ENCODE measurements at regions not wholly inside any gene's neighbourhood (a gene's known extent, or its start where the extent isn't known, plus 50 kb on each side); places are given as distances from the start of the nearest gene placed in this dataset.

GRCh38 chr10:61170594-61170993 is 226.6 kb upstream of the RHOBTB1 start:
- TF ChIP-seq, protein P1, sequence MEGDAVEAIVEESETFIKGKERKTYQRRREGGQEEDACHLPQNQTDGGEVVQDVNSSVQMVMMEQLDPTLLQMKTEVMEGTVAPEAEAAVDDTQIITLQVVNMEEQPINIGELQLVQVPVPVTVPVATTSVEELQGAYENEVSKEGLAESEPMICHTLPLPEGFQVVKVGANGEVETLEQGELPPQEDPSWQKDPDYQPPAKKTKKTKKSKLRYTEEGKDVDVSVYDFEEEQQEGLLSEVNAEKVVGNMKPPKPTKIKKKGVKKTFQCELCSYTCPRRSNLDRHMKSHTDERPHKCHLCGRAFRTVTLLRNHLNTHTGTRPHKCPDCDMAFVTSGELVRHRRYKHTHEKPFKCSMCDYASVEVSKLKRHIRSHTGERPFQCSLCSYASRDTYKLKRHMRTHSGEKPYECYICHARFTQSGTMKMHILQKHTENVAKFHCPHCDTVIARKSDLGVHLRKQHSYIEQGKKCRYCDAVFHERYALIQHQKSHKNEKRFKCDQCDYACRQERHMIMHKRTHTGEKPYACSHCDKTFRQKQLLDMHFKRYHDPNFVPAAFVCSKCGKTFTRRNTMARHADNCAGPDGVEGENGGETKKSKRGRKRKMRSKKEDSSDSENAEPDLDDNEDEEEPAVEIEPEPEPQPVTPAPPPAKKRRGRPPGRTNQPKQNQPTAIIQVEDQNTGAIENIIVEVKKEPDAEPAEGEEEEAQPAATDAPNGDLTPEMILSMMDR (IDR thresholded peaks at IDR 0.05; ENCODE audit: low read depth, low read length), result no peak
- H3K4me3 ChIP-seq (ENCODE audit: low read depth, low read length), result no peak overlapping the region

- H3K4me3 ChIP-seq (ENCODE audit: low read depth, low read length), result no peak overlapping the region
- TF ChIP-seq, protein P1 (IDR thresholded peaks at IDR 0.05; ENCODE audit: low read depth, low read length), result no peak
Measured at GRCh38 chr10:61169294-61169693, 225.3 kb upstream of the RHOBTB1 start.

DNA sequence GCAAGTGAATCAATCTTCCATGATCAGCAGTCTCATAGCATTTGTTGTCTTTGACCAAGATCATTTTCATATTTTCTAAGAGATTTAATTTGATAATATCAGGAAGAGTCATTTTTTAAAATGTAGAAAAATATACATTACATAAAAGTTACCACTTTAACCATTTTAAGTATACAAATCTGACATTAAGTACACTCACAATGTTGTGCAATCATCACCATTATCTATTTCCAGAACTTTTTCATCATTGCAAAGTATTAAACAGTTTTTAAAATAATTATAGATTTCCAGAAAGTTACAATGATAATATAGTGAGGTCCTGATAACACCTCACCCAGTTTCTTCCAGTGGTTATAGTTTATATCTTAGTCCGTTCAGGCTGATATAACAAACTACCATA is 222.5 kb upstream of the RHOBTB1 start:
- TF ChIP-seq, protein P1 (IDR thresholded peaks at IDR 0.05; ENCODE audit: low read depth, low read length), result no peak
- H3K4me3 ChIP-seq (ENCODE audit: low read depth, low read length), result no peak overlapping the region

DNA sequence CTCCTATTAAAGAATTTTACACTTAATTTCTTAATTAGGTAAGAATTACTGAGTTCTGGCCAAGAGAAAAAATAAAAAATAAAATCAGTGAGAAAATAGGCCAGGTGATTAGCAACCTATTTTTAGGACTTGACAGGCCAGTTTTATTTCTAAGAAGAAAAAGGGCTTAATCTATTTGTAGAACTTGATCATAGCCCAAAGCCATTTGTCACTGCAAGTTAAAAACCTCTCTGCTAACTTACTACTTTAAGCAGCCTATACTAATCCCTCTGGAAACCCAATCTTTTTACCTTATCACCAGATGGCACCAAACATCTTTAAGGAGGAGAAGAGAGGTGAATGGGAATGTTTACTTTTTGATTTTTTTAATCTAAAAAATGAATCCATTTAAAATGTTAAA is 222.1 kb upstream of the RHOBTB1 start:
- TF ChIP-seq, protein P1 (IDR thresholded peaks at IDR 0.05; ENCODE audit: low read depth, low read length), result no peak
- H3K4me3 ChIP-seq (ENCODE audit: low read depth, low read length), result no peak overlapping the region

- H3K4me3 ChIP-seq (ENCODE audit: low read depth, low read length), result no peak overlapping the region
- TF ChIP-seq, protein P1 (IDR thresholded peaks at IDR 0.05; ENCODE audit: low read depth, low read length), result no peak
Measured at GRCh38 chr10:61164458-61165160, 220.6 kb upstream of the RHOBTB1 start.

- TF ChIP-seq, protein P1 (IDR thresholded peaks at IDR 0.05; ENCODE audit: low read depth, low read length), result no peak
- no peak overlapping the region for H3K4me3 ChIP-seq (ENCODE audit: low read depth, low read length)
Measured at GRCh38 chr10:61163403-61163802, 219.4 kb upstream of the RHOBTB1 start.

DNA sequence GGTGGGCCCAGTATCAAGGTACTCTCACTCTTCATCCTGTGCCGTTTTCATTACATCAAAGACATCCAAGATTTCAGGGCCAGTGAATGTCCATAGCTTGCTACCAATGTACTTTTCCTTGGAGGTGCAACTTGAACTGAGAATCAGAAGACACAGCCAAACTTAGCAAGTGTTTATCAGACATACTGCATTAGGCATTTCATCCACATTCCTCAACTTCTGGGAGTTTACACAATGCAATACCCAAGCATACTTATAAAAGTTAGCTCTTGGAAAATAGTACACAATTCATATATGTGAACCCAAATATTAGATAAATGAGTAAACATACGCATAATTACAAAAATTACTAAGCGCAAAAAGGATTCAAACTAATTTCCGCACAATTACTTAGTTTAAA is 216.3 kb upstream of the RHOBTB1 start:
- no peak overlapping the region for H3K4me3 ChIP-seq (ENCODE audit: low read depth, low read length)
- TF ChIP-seq, protein P1 (IDR thresholded peaks at IDR 0.05; ENCODE audit: low read depth, low read length), result no peak

Data from WI38 (cell line).